DMS79 (cell line): ENCODE measurements at regions not wholly inside any gene's neighbourhood (a gene's known extent, or its start where the extent isn't known, plus 50 kb on each side); places are given as distances from the start of the nearest gene placed in this dataset.
"Not testable (repeated sequence)": the region's sequence is repeated elsewhere in the genome, so short reads cannot be mapped to it uniquely, and the experiment has no call there.

Source experiments
- DNase-seq: peaks from one replicate; lab custom pipeline; 2025; lab: John Stamatoyannopoulos, UW

GRCh38 chr4:34486461-34487363 lies 1757.6 kb downstream of the ARAP2 start:
- no peak for DNase-seq

DNA sequence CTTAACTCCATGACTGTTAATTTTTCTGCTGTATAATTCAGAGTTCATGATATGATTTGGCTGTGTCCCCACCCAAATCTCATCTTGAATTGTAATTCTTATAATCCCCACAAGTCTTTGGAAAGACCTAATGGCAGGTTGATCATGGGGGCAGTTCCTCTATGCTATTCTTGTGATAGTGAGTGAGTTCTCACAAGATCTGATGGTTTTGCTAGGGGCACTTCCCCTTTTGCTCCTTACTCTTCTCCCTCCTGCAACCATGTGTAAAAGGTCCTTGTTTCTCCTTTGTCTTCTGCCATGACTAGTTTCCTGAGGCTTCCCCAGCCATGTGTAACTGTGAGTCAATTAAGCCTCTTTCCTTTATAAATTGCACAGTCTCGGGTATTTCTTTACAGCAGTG lies 1751.9 kb downstream of the ARAP2 start:
- DNase-seq: no peak

DNA sequence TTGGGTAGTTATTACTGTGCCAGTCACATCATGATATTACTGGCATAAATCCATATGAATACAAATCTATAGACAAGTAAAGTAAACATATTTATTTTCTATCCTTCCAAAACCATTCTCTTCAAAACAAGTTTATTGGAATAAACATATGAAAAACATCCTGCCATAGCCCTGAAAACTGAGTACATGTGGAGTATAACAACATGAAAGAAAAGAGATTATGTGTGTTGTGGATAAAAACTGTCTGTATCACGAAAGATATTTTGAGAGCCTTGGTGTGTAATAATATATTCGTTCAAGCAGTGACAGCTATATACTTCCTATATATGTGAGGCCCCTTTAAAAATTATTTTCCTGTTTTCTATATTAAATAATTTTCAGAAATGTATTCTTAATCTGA lies 1742.2 kb downstream of the ARAP2 start:
- no peak for DNase-seq

GRCh38 chr4:34504731-34505130 lies 1739.6 kb downstream of the ARAP2 start:
- not testable (repeated sequence) for DNase-seq

- DNase-seq: not testable (repeated sequence)
These were observed 1737.7 kb downstream of the ARAP2 start for GRCh38 chr4:34506511-34507092.

- no peak for DNase-seq
These were observed 1731.7 kb downstream of the ARAP2 start for GRCh38 chr4:34512616-34513015.

GRCh38 chr4:34516524-34516923 lies 1727.8 kb downstream of the ARAP2 start:
- DNase-seq: no peak

DNA sequence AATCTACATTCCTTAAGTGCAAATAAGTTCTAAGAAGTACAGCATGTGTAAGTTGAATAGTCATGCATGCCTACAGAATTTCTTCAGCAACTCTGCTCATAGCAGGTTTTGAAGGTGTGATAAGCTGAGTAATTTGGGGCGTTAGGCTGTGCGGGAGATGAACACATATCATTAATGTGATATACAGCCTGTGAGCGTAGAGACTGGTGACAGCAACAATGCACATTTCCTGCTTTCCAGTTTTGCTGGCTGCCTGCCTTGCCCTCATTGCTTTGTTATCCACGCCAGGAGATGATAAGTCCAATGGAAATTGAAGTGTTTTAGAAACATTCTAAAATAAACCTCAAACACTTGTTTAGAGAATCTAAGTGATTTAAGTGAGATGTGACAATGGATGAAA lies 1709.4 kb downstream of the ARAP2 start:
- DNase-seq: no peak

- no peak for DNase-seq
These were observed 1678.2 kb downstream of the ARAP2 start for GRCh38 chr4:34566091-34566490.

DNA sequence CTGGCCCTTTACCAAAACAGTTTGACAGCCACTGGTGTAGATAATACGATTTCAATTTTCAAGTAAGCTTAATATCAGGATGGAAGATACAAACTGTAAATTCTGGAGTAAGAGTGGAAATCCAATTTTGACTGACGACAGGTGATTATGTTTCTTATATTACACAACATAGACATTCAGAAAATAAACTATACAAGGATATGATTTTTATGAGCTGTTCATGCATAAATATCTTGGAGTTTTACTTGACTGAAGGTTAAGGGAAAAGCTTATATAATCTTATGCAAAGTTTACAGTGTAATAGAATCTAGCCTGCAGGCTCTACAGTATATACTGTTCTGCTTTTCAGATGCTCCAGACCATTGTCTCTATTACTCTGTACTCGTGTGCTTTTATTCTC lies 1672.3 kb downstream of the ARAP2 start:
- no peak for DNase-seq

GRCh38 chr4:34615315-34615714 lies 1629.0 kb downstream of the ARAP2 start:
- no peak for DNase-seq

DNA sequence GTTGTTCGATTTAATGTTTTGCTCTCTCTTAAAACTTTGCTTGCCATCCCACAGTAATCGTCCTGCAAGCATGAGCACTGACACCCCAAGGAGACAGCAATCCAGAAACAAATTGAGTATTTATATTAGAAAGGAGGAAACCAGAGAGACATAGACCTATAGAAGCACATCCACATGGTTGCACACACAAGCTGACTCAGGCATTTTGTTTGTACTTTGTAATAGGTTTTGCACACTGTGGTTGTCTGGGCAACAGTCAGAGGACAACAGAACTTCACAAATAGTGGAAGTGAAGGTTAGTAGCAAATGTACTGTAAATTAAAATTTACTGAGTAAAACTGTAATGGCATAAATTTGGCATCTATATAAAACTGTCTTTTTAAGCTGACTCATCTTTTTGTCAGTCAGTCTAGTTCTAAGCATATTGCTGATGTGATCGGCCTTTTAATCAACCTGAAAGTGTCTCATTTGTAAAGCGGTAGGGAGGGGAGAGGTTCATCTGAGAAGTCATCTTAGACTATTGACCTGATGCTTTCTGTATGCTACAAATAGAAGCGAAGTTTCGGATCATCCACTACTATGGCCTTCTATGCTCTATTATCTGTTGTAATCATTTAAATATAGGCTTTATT lies 1624.7 kb downstream of the ARAP2 start:
- DNase-seq: no peak

DNA sequence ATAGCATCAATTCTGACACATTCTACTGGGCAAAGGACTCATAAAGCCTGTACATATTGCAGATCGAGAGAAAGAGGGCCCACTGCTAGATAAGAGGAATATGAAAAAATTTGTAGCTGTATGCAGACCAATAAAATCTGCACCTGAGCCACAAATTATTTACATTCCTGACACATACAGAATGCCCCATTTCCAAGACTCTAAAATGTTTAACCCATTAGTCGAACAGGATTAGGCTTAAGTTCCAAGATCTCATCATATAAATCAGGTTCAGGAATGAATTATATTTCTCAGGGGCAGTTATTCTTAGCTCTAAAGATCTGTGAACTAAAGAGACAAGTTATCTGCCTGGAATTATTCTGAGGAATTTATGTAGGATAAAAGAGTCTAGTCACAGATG lies 1615.8 kb downstream of the ARAP2 start:
- DNase-seq: no peak

- DNase-seq: no peak
These were observed 1614.9 kb downstream of the ARAP2 start for GRCh38 chr4:34629451-34629850.

- DNase-seq: no peak
These were observed 1611.1 kb downstream of the ARAP2 start for GRCh38 chr4:34633241-34633640.

- no peak for DNase-seq
These were observed 1607.7 kb downstream of the ARAP2 start for GRCh38 chr4:34636623-34637022.

GRCh38 chr4:34643476-34643875 lies 1600.8 kb downstream of the ARAP2 start:
- no peak for DNase-seq

- DNase-seq: no peak
These were observed 1599.7 kb downstream of the ARAP2 start for GRCh38 chr4:34644579-34645115.

GRCh38 chr4:34649716-34650115 lies 1594.6 kb downstream of the ARAP2 start:
- DNase-seq: no peak

GRCh38 chr4:34664051-34664450 lies 1580.3 kb downstream of the ARAP2 start:
- no peak for DNase-seq

GRCh38 chr4:34676400-34676799 lies 1567.9 kb downstream of the ARAP2 start:
- no peak for DNase-seq

- DNase-seq: no peak
These were observed 1565.9 kb downstream of the ARAP2 start for GRCh38 chr4:34678431-34678830.

GRCh38 chr4:34679228-34679627 lies 1565.1 kb downstream of the ARAP2 start:
- DNase-seq: no peak
